ENCODE measurements at regions not wholly inside any gene's neighbourhood (a gene's known extent, or its start where the extent isn't known, plus 50 kb on each side); places are given as distances from the start of the nearest gene placed in this dataset.

DNA sequence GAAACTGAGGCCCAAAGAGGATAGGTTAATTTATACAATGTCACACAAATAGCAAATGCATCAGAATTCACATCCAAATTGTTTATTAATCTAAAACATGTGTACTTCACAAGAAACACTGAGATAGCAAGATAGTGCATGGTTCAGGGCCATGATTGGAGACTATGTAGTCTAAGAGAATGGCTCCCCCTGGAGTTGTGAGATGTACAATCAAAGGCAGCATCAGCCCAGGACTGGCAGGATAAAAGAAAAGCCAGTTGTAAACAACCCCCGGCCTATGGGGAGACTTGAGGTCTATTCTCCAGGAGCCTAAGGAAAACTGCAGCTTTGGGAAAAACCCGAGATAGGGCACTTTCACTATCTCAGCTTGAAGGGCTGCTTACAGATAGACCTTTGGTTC lies 511.0 kb downstream of the OMA1 start:
- Mint-ChIP-seq H3K4me1 (peaks cover 45% of the 10 kb centered on the region), H3K36me3 (ENCODE audit: low read depth) (no peaks in the 10 kb centered on the region), H3K27me3 (ENCODE audit: insufficient read depth) (peaks cover 30% of the 10 kb centered on the region), H3K9me3 (no peaks in the 10 kb centered on the region), H3K27ac (no peak overlapping the region), H3K4me3 (no peak overlapping the region)
- Histone ChIP-seq H3K9me3 (ENCODE audit: control insufficient read depth, low read length) (no peaks in the 10 kb centered on the region), H3K27ac (ENCODE audit: low read depth, low read length) (no peak overlapping the region), H3K27me3 (ENCODE audit: control insufficient read depth, insufficient read depth, low read length, poor library complexity, severe bottlenecking) (peaks cover 27% of the 10 kb centered on the region), H3K9ac (ENCODE audit: extremely low read depth, low read length, poor library complexity, severe bottlenecking) (no peak overlapping the region), H3K4me3 (ENCODE audit: low read length) (no peak overlapping the region), H3K4me1 (ENCODE audit: control insufficient read depth, insufficient read depth, low read length) (peaks cover 3% of the 10 kb centered on the region), H3K36me3 (ENCODE audit: control insufficient read depth, insufficient read depth, low read length) (no peaks in the 10 kb centered on the region)
- TF ChIP-seq, protein P1, sequence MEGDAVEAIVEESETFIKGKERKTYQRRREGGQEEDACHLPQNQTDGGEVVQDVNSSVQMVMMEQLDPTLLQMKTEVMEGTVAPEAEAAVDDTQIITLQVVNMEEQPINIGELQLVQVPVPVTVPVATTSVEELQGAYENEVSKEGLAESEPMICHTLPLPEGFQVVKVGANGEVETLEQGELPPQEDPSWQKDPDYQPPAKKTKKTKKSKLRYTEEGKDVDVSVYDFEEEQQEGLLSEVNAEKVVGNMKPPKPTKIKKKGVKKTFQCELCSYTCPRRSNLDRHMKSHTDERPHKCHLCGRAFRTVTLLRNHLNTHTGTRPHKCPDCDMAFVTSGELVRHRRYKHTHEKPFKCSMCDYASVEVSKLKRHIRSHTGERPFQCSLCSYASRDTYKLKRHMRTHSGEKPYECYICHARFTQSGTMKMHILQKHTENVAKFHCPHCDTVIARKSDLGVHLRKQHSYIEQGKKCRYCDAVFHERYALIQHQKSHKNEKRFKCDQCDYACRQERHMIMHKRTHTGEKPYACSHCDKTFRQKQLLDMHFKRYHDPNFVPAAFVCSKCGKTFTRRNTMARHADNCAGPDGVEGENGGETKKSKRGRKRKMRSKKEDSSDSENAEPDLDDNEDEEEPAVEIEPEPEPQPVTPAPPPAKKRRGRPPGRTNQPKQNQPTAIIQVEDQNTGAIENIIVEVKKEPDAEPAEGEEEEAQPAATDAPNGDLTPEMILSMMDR (conservative IDR thresholded peaks at IDR 0.05), result peak; percentile 70
- WGBS, 2 experiments (ENCODE audit: insufficient coverage in 1 of 2, insufficient read length in 1 of 2), result 83 to 85% methylated on average over 2 of the region's 2 CpGs
- DNase-seq, result peak; percentile 63

DNA sequence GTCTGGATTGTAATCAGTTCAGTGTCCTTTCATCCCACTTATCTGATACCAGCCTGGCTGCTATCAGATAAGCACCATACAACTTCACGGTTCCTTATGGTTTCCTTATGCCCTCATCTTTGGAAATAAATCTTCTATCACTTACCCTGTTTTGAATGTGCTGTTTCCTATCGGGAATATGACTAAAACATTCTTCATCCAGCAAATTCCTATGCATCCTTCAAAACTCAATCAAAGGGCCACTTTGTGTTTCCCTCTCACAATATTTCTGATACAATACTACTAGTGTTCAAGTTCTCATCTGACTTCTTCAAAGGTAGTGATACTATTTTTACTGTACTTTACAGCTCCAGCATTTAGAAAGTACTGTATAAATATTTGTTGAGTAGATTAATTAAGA lies 513.2 kb downstream of the OMA1 start:
- Histone ChIP-seq H3K9ac (ENCODE audit: extremely low read depth, low read length, poor library complexity, severe bottlenecking) (no peak overlapping the region), H3K4me1 (ENCODE audit: control insufficient read depth, insufficient read depth, low read length) (peaks cover 3% of the 10 kb centered on the region), H3K36me3 (ENCODE audit: control insufficient read depth, insufficient read depth, low read length) (no peaks in the 10 kb centered on the region), H3K27me3 (ENCODE audit: control insufficient read depth, insufficient read depth, low read length, poor library complexity, severe bottlenecking) (peaks cover 30% of the 10 kb centered on the region), H3K9me3 (ENCODE audit: control insufficient read depth, low read length) (no peaks in the 10 kb centered on the region), H3K27ac (ENCODE audit: low read depth, low read length) (no peak overlapping the region), H3K4me3 (ENCODE audit: low read length) (no peak overlapping the region)
- Mint-ChIP-seq H3K27me3 (ENCODE audit: insufficient read depth) (peaks cover 30% of the 10 kb centered on the region), H3K4me3 (no peak overlapping the region), H3K9me3 (no peaks in the 10 kb centered on the region), H3K4me1 (peaks cover 39% of the 10 kb centered on the region), H3K27ac (no peak overlapping the region), H3K36me3 (ENCODE audit: low read depth) (no peaks in the 10 kb centered on the region)
- TF ChIP-seq, protein P1 (conservative IDR thresholded peaks at IDR 0.05), result no peak
- DNase-seq, result no peak
- 64 to 83% methylated on average over 2 of the region's 2 CpGs for WGBS, 2 experiments (ENCODE audit: insufficient coverage in 1 of 2, insufficient read length in 1 of 2)

DNA sequence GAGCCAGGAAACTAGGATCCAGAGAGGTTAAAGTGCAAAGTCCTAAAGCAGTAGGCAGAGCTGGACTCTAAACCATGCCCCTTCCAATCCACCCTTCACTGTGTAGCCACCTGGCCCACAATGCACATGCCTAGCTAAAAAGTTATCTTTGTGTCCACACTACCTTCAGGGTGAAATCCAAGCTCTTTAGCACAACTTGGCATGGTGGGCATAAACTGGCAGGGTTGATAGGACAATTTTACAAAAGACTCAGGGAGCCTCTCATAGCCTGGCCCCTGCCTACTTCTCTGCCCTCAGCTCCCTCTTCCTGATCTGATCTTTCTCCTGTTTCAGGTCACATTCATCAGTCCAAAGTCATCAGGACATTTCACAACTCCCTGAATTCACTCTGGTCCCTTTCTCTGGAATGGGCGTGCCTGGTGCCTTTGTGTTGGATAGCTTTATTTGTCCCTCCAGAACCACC lies 513.9 kb downstream of the OMA1 start:
- Histone ChIP-seq H3K9ac (ENCODE audit: extremely low read depth, low read length, poor library complexity, severe bottlenecking) (no peak overlapping the region), H3K4me1 (ENCODE audit: control insufficient read depth, insufficient read depth, low read length) (peaks cover 3% of the 10 kb centered on the region), H3K4me3 (ENCODE audit: low read length) (no peak overlapping the region), H3K36me3 (ENCODE audit: control insufficient read depth, insufficient read depth, low read length) (no peaks in the 10 kb centered on the region), H3K27ac (ENCODE audit: low read depth, low read length) (no peak overlapping the region), H3K27me3 (ENCODE audit: control insufficient read depth, insufficient read depth, low read length, poor library complexity, severe bottlenecking) (peaks cover 30% of the 10 kb centered on the region), H3K9me3 (ENCODE audit: control insufficient read depth, low read length) (no peaks in the 10 kb centered on the region)
- no peak overlapping the region for H3K4me3 Mint-ChIP-seq
- TF ChIP-seq, protein P1 (conservative IDR thresholded peaks at IDR 0.05), result no peak
- 90 to 100% methylated on average over 1 of the region's 1 CpG for WGBS, 2 experiments (ENCODE audit: insufficient coverage in 1 of 2, insufficient read length in 1 of 2)
- peaks cover 27% of the 10 kb centered on the region for H3K27me3 Mint-ChIP-seq (ENCODE audit: insufficient read depth)
- no peaks in the 10 kb centered on the region for H3K36me3 Mint-ChIP-seq (ENCODE audit: low read depth)
- no peaks in the 10 kb centered on the region for H3K9me3 Mint-ChIP-seq
- no peak for DNase-seq
- H3K27ac Mint-ChIP-seq, result no peak overlapping the region
- H3K4me1 Mint-ChIP-seq, result peaks cover 37% of the 10 kb centered on the region
